Dendritic cell treated with granulocyte-macrophage colony-stimulating factor and Interleukin-4, amounts not matched to agents 40 ng/mL and 50 ng/mL, for 4 days (primary cell): ENCODE measurements at regions not wholly inside any gene's neighbourhood (a gene's known extent, or its start where the extent isn't known, plus 50 kb on each side); places are given as distances from the start of the nearest gene placed in this dataset.
"Not testable (repeated sequence)": the region's sequence is repeated elsewhere in the genome, so short reads cannot be mapped to it uniquely, and the experiment has no call there.

Experiments used
- H3K27ac Mint-ChIP-seq: one replicate; pipeline ENCODE4 v1.8.0; 2022; ENCODE audit warnings: mild to moderate bottlenecking, mixed read lengths
- H3K27me3 Mint-ChIP-seq: one replicate; pipeline ENCODE4 v1.8.0; 2022; ENCODE audit warnings: mild to moderate bottlenecking, mixed read lengths
- H3K36me3 Mint-ChIP-seq: one replicate; pipeline ENCODE4 v1.8.0; 2022; ENCODE audit warnings: low read depth, mixed read lengths
- H3K4me1 Mint-ChIP-seq: one replicate; pipeline ENCODE4 v1.8.0; 2022; ENCODE audit warnings: low read depth, mixed read lengths
- H3K4me3 Mint-ChIP-seq: one replicate; pipeline ENCODE4 v1.8.0; 2022; ENCODE audit warnings: mild to moderate bottlenecking, moderate library complexity, mixed read lengths
- H3K9me3 Mint-ChIP-seq: one replicate; pipeline ENCODE4 v1.8.0; 2022; ENCODE audit warnings: mixed read lengths
- intact Hi-C: fragments of 100-400 bp; cut with micrococcal nuclease; formaldehyde crosslinking; loops from one replicate; pipeline ENCODE4 v1.15.0; 2022

DNA sequence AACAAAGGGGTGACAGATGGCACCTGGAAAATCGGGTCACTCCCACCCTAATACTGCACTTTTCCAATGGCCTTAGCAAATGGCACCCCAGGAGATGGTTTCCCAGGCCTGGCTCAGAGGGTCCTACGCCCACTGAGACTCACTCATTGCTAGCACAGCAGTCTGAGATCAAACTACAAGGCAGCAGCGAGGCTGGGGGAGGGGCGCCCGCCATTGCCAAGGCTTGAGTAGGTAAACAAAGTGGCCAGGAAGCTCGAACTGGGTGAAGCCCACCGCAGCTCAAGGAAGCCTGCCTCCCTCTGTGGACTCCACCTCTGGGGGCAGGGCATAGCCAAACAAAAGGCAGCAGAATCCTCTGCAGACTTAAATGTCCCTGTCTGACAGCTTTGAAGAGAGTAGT is 467.2 kb downstream of the EPHA7 start:
- intact Hi-C loops, H3K36me3 Mint-ChIP-seq, H3K4me3 Mint-ChIP-seq, H3K27ac Mint-ChIP-seq, H3K27me3 Mint-ChIP-seq, H3K4me1 Mint-ChIP-seq: not testable (repeated sequence)
- H3K9me3 Mint-ChIP-seq, result peaks cover 42% of the 10 kb centered on the region

- no peak overlapping the region for H3K27ac Mint-ChIP-seq
- intact Hi-C loops, result no loop called here
- no peak overlapping the region for H3K4me3 Mint-ChIP-seq
- H3K4me1 Mint-ChIP-seq, result no peaks in the 10 kb centered on the region
- H3K27me3 Mint-ChIP-seq, result no peaks in the 10 kb centered on the region
- H3K9me3 Mint-ChIP-seq, result peaks cover 11% of the 10 kb centered on the region
- H3K36me3 Mint-ChIP-seq, result no peaks in the 10 kb centered on the region
These were observed 473.6 kb downstream of the EPHA7 start for GRCh38 chr6:92945799-92946198.

GRCh38 chr6:92944132-92944531 is 475.2 kb downstream of the EPHA7 start:
- Mint-ChIP-seq H3K4me3 (no peak overlapping the region), H3K4me1 (no peaks in the 10 kb centered on the region), H3K9me3 (no peaks in the 10 kb centered on the region), H3K27ac (no peak overlapping the region), H3K36me3 (no peaks in the 10 kb centered on the region), H3K27me3 (no peaks in the 10 kb centered on the region)
- intact Hi-C loops, result no loop called here

GRCh38 chr6:92942549-92942948 is 476.8 kb downstream of the EPHA7 start:
- no peak overlapping the region for H3K27ac Mint-ChIP-seq
- no peak overlapping the region for H3K4me3 Mint-ChIP-seq
- H3K27me3 Mint-ChIP-seq, result no peaks in the 10 kb centered on the region
- no peaks in the 10 kb centered on the region for H3K4me1 Mint-ChIP-seq
- H3K9me3 Mint-ChIP-seq, result no peaks in the 10 kb centered on the region
- no peaks in the 10 kb centered on the region for H3K36me3 Mint-ChIP-seq
- intact Hi-C loops, result no loop called here

- no peak overlapping the region for H3K4me3 Mint-ChIP-seq
These were observed 484.7 kb downstream of the EPHA7 start for GRCh38 chr6:92934625-92935024.

DNA sequence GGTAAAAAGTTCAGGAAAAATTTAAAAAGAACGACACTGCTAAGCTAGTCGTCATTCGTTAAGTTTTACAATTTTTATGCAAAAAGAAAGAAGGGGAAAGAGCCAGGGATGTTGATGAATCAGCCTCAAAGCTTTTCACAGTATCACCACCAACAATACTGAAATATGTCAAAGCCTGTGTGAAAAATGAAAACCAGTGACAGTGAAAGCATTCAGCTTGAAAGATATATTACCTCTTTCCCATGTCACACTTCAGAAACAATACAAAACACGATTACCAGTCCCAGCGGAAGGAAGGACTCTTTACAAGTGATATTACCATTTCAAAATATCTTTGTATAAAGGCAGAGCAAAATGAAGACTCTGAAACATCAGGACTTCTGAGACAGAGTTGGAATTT is 489.2 kb downstream of the EPHA7 start:
- Mint-ChIP-seq H3K27ac (no peak overlapping the region), H3K27me3 (no peaks in the 10 kb centered on the region), H3K9me3 (peaks cover 4% of the 10 kb centered on the region), H3K4me1 (no peaks in the 10 kb centered on the region), H3K36me3 (no peaks in the 10 kb centered on the region), H3K4me3 (no peak overlapping the region)
- intact Hi-C loops, result no loop called here

More at GRCh38 chr6:92934625-92935024, 484.7 kb downstream of the EPHA7 start:
- no peaks in the 10 kb centered on the region for H3K27me3 Mint-ChIP-seq
- no peak overlapping the region for H3K27ac Mint-ChIP-seq
- intact Hi-C loops, result no loop called here
- no peaks in the 10 kb centered on the region for H3K4me1 Mint-ChIP-seq
- H3K9me3 Mint-ChIP-seq, result peaks cover 16% of the 10 kb centered on the region
- no peaks in the 10 kb centered on the region for H3K36me3 Mint-ChIP-seq

DNA sequence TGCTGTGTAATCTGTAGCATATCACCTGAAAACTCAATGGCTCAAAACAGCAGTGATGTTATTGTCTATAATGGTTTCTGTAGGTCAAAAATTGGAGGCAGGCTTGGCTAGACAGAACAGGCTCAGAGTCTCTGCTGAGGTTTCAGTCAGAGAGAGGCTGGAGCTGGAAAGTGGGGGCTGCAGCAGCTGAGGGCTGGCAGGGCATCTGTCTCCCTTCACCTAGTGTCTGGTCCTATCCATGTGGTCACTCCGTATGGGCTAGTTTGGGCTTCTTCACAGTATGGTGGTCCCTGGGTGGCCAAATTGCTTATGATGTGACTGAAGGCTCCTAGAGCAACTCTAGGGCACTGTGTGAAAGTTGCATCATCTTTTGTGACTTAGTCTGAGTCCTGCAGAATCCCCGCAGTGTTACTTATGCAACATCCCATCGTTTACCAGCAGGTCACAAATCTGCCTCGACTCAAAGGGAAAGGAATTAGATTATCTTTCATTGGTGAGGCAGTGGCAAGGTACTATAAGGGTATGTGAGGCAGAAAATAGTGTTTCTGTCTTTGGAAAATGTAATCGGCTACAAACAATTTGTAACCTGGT is 497.0 kb downstream of the EPHA7 start:
- Mint-ChIP-seq H3K27ac (no peak overlapping the region), H3K27me3 (no peaks in the 10 kb centered on the region), H3K4me3 (no peak overlapping the region), H3K36me3 (no peaks in the 10 kb centered on the region), H3K9me3 (no peaks in the 10 kb centered on the region), H3K4me1 (no peaks in the 10 kb centered on the region)
- intact Hi-C loops, result no loop called here

GRCh38 chr6:92915466-92915865 is 503.9 kb downstream of the EPHA7 start:
- no peaks in the 10 kb centered on the region for H3K27me3 Mint-ChIP-seq
- H3K36me3 Mint-ChIP-seq, result no peaks in the 10 kb centered on the region
- H3K27ac Mint-ChIP-seq, result no peak overlapping the region
- H3K4me3 Mint-ChIP-seq, result no peak overlapping the region
- intact Hi-C loops, result no loop called here
- H3K9me3 Mint-ChIP-seq, result peaks cover 9% of the 10 kb centered on the region
- no peaks in the 10 kb centered on the region for H3K4me1 Mint-ChIP-seq

DNA sequence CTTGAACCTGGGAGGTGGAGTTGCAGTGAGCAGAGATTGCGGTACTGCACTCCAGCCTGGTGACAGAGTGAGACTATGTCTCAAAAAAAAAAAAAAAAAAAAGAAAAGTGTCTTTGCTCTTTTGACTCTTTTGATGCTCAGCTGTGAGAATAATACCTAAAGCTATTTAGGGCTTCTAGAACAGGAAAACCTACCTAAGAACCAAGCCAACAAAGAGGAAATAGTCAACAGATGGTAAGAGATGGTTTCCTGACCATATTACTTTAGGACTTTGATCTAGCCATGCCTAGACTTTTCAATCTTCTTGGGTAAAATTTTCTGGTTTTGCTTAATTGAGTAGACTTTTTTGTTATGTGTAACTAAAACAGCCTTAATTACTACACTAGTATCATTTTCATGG is 508.1 kb downstream of the EPHA7 start:
- Mint-ChIP-seq H3K27me3 (no peaks in the 10 kb centered on the region), H3K4me1 (no peaks in the 10 kb centered on the region), H3K4me3 (no peak overlapping the region), H3K27ac (no peak overlapping the region), H3K36me3 (no peaks in the 10 kb centered on the region), H3K9me3 (peaks cover 9% of the 10 kb centered on the region)
- intact Hi-C loops, result no loop called here

GRCh38 chr6:92910646-92911045 is 508.7 kb downstream of the EPHA7 start:
- Mint-ChIP-seq H3K27me3 (no peaks in the 10 kb centered on the region), H3K27ac (no peak overlapping the region), H3K9me3 (peaks cover 9% of the 10 kb centered on the region), H3K4me1 (no peaks in the 10 kb centered on the region), H3K4me3 (no peak overlapping the region), H3K36me3 (no peaks in the 10 kb centered on the region)
- intact Hi-C loops, result no loop called here

DNA sequence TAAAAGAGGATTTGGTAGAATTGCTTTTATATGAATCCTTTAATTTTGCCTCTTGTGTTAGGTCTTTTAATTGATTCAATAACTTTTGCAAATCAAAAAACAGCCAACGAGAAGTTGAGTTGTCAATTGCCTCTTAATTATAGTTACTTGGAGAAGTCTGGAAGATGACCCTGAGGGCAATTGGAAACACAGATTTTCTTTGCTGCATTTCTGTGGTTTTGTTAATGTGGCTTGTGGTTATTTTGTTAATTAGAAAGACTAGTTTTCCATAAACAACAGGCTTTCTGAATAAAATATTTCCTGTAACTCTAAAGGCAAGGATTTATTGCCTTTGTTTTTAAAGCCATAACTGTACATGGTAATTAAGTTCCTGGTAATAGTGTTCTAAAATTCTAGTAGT is 513.0 kb downstream of the EPHA7 start:
- Mint-ChIP-seq H3K9me3 (no peaks in the 10 kb centered on the region), H3K36me3 (no peaks in the 10 kb centered on the region), H3K27me3 (no peaks in the 10 kb centered on the region), H3K27ac (no peak overlapping the region), H3K4me3 (no peak overlapping the region), H3K4me1 (no peaks in the 10 kb centered on the region)
- intact Hi-C loops, result no loop called here

DNA sequence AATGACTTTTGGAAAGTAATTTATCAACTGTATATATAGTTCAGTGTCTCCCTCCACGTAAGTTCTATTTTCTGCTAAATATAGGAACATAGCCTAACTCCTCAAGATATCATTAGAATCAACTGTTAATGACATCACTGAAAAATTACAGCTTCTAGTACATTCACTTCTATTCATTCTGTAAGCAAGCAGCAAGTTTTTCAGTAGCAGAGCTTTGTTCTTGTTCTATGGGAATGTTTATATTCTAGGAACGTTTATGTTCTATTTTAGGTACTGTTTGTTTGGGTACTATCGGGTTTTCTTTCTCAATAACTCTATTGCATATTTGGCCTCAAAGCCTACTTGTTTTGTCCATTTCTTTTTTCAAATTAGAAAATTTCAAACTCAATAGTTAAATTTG is 525.6 kb downstream of the EPHA7 start:
- H3K9me3 Mint-ChIP-seq, result peaks cover 9% of the 10 kb centered on the region
- H3K4me3 Mint-ChIP-seq, result no peak overlapping the region
- no peak overlapping the region for H3K27ac Mint-ChIP-seq
- intact Hi-C loops, result no loop called here
- no peaks in the 10 kb centered on the region for H3K4me1 Mint-ChIP-seq
- no peaks in the 10 kb centered on the region for H3K36me3 Mint-ChIP-seq
- no peaks in the 10 kb centered on the region for H3K27me3 Mint-ChIP-seq

DNA sequence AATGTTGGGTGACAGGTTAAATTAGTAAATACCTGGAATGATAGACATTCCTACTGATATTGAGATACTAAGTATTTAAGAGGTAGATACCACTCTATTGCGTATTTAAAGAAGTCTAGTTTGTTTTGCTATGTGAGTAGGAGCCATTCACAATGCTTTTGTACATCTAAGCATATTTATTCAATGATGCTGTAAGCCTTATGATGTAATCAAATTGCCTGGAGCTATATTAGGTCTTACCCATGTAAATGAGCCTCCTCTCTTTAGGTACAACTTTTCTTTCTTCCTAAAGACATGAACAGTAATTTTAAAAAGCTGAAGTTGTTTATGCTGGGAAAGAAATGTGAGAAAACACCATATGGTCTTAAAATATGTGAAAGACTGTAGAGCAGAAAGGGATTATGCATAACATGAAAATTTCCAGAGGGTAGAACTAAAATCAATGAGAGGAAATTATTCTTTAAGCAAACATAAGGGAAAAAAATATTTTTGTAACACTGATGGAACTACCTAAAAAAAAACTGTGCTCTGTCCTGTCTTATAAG is 526.7 kb downstream of the EPHA7 start:
- Mint-ChIP-seq H3K4me1 (no peaks in the 10 kb centered on the region), H3K36me3 (no peaks in the 10 kb centered on the region), H3K9me3 (peaks cover 9% of the 10 kb centered on the region), H3K27ac (no peak overlapping the region), H3K4me3 (no peak overlapping the region), H3K27me3 (no peaks in the 10 kb centered on the region)
- intact Hi-C loops, result no loop called here

GRCh38 chr6:92888316-92888715 is 531.0 kb downstream of the EPHA7 start:
- peaks cover 14% of the 10 kb centered on the region for H3K9me3 Mint-ChIP-seq
- no peaks in the 10 kb centered on the region for H3K4me1 Mint-ChIP-seq
- H3K27me3 Mint-ChIP-seq, result no peaks in the 10 kb centered on the region
- H3K36me3 Mint-ChIP-seq, result no peaks in the 10 kb centered on the region
- no peak overlapping the region for H3K27ac Mint-ChIP-seq
- no peak overlapping the region for H3K4me3 Mint-ChIP-seq
- intact Hi-C loops, result no loop called here

- Mint-ChIP-seq H3K27me3 (no peaks in the 10 kb centered on the region), H3K27ac (no peak overlapping the region), H3K36me3 (no peaks in the 10 kb centered on the region), H3K4me1 (no peaks in the 10 kb centered on the region), H3K4me3 (no peak overlapping the region), H3K9me3 (peaks cover 18% of the 10 kb centered on the region)
- intact Hi-C loops, result no loop called here
These were observed 531.5 kb downstream of the EPHA7 start for GRCh38 chr6:92887871-92888270.
